ENCODE measurements at regions not wholly inside any gene's neighbourhood (a gene's known extent, or its start where the extent isn't known, plus 50 kb on each side); places are given as distances from the start of the nearest gene placed in this dataset.

DNA sequence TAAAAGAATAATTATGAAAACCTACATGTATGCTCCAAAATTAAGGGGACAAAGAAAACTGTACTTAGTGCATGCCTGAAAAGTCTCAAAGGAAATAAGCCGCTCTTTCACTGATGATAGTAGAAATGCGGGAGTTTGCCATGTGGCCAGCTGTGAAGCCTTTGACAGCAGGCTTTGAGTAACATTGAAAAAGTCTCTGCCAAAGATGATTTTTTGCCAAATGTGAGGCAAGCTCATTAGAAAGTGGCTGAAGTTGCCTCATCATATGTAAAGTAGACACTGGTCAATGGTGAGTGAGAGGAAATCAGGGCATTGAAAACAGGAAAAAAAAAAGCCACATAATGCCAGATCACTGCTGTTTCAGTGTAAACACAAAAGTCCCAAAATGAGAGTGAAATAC is 2360.1 kb downstream of the PCDH7 start:
- no peak for ATAC-seq
- TF ChIP-seq RARB (CRISPR knock-in tag; IDR thresholded peaks at IDR 0.05) (no peak), TOX (CRISPR knock-in tag; IDR thresholded peaks at IDR 0.05; ENCODE audit: borderline replicate concordance) (no peak), PPARA (CRISPR knock-in tag; IDR thresholded peaks at IDR 0.05; ENCODE audit: borderline replicate concordance) (no peak), CSDC2 (CRISPR knock-in tag; IDR thresholded peaks at IDR 0.05) (no peak), GLIS3 (CRISPR knock-in tag; IDR thresholded peaks at IDR 0.05) (no peak), OSR1 (CRISPR knock-in tag; IDR thresholded peaks at IDR 0.05) (no peak), ISL1 (CRISPR knock-in tag; IDR thresholded peaks at IDR 0.05) (no peak)
- TF ChIP-seq, protein P1, sequence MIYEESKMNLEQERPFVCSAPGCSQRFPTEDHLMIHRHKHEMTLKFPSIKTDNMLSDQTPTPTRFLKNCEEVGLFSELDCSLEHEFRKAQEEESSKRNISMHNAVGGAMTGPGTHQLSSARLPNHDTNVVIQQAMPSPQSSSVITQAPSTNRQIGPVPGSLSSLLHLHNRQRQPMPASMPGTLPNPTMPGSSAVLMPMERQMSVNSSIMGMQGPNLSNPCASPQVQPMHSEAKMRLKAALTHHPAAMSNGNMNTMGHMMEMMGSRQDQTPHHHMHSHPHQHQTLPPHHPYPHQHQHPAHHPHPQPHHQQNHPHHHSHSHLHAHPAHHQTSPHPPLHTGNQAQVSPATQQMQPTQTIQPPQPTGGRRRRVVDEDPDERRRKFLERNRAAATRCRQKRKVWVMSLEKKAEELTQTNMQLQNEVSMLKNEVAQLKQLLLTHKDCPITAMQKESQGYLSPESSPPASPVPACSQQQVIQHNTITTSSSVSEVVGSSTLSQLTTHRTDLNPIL (CRISPR knock-in tag; IDR thresholded peaks at IDR 0.05; ENCODE audit: low read depth): no peak

DNA sequence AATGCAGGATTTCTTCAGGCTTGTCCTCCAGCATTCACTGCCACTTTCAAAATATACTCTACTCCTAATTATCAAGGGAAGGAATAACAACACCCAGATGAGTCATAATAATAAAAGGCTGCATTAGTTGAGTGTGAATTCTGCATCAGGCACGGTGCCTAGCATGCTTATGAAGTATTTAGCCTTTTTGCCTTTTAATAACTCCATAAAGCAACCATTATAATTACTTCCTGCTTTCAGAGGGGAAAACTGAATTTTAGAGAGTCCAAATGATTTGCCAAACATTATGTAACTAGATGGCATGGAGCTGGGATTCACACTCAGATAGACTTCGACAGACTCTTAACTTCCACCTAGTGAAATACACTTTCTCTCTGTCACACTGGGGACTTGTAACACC is 2365.5 kb downstream of the PCDH7 start:
- ATAC-seq: no peak
- TF ChIP-seq PPARA (CRISPR knock-in tag; IDR thresholded peaks at IDR 0.05; ENCODE audit: borderline replicate concordance): no peak

DNA sequence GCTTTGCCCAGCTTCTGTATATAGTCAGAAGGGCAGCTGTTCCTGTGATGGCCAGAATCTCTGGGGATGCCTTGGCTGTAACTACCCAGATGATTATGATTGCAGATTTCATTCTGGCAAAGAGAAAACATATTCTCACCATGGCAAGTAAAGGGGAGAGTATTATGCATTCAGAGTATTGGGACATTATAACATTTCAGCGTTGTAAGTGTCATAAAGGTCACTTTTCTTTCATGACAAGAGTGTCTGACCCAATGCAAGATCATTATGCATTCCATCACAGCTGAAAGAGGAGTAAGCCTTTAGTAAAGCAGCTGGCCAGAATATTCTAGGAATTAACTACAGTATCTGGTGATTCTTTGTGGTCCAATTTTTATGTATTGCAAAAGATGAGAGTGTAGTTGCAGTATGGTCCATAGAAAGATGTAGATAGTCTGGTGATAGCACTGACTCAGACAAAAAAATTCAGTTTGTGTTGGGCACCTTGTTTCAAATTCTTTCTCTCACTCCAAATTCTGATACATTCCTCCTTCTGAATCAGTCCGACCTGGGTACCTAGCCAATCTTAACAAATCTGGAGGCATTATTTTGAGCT is 2366.3 kb downstream of the PCDH7 start:
- TF ChIP-seq ISL1 (CRISPR knock-in tag; IDR thresholded peaks at IDR 0.05) (no peak), PPARA (CRISPR knock-in tag; IDR thresholded peaks at IDR 0.05; ENCODE audit: borderline replicate concordance) (no peak), ESRRG (CRISPR knock-in tag; IDR thresholded peaks at IDR 0.05) (no peak), ARNTL (CRISPR knock-in tag; IDR thresholded peaks at IDR 0.05; ENCODE audit: borderline replicate concordance, low read depth) (no peak), TOX (CRISPR knock-in tag; IDR thresholded peaks at IDR 0.05; ENCODE audit: borderline replicate concordance) (no peak), ZNF70 (CRISPR knock-in tag; IDR thresholded peaks at IDR 0.05) (no peak), OSR1 (CRISPR knock-in tag; IDR thresholded peaks at IDR 0.05) (no peak), ZNF565 (CRISPR knock-in tag; conservative IDR thresholded peaks at IDR 0.05; ENCODE audit: low read depth) (no peak)
- TF ChIP-seq, protein P2, sequence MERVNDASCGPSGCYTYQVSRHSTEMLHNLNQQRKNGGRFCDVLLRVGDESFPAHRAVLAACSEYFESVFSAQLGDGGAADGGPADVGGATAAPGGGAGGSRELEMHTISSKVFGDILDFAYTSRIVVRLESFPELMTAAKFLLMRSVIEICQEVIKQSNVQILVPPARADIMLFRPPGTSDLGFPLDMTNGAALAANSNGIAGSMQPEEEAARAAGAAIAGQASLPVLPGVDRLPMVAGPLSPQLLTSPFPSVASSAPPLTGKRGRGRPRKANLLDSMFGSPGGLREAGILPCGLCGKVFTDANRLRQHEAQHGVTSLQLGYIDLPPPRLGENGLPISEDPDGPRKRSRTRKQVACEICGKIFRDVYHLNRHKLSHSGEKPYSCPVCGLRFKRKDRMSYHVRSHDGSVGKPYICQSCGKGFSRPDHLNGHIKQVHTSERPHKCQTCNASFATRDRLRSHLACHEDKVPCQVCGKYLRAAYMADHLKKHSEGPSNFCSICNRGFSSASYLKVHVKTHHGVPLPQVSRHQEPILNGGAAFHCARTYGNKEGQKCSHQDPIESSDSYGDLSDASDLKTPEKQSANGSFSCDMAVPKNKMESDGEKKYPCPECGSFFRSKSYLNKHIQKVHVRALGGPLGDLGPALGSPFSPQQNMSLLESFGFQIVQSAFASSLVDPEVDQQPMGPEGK (CRISPR knock-in tag; IDR thresholded peaks at IDR 0.05; ENCODE audit: borderline replicate concordance): no peak
- TF ChIP-seq, protein P3, sequence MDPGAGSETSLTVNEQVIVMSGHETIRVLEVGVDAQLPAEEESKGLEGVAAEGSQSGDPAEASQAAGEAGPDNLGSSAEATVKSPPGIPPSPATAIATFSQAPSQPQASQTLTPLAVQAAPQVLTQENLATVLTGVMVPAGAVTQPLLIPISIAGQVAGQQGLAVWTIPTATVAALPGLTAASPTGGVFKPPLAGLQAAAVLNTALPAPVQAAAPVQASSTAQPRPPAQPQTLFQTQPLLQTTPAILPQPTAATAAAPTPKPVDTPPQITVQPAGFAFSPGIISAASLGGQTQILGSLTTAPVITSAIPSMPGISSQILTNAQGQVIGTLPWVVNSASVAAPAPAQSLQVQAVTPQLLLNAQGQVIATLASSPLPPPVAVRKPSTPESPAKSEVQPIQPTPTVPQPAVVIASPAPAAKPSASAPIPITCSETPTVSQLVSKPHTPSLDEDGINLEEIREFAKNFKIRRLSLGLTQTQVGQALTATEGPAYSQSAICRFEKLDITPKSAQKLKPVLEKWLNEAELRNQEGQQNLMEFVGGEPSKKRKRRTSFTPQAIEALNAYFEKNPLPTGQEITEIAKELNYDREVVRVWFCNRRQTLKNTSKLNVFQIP (CRISPR knock-in tag; IDR thresholded peaks at IDR 0.05; ENCODE audit: borderline replicate concordance, low read depth): no peak
- TF ChIP-seq, protein P4, sequence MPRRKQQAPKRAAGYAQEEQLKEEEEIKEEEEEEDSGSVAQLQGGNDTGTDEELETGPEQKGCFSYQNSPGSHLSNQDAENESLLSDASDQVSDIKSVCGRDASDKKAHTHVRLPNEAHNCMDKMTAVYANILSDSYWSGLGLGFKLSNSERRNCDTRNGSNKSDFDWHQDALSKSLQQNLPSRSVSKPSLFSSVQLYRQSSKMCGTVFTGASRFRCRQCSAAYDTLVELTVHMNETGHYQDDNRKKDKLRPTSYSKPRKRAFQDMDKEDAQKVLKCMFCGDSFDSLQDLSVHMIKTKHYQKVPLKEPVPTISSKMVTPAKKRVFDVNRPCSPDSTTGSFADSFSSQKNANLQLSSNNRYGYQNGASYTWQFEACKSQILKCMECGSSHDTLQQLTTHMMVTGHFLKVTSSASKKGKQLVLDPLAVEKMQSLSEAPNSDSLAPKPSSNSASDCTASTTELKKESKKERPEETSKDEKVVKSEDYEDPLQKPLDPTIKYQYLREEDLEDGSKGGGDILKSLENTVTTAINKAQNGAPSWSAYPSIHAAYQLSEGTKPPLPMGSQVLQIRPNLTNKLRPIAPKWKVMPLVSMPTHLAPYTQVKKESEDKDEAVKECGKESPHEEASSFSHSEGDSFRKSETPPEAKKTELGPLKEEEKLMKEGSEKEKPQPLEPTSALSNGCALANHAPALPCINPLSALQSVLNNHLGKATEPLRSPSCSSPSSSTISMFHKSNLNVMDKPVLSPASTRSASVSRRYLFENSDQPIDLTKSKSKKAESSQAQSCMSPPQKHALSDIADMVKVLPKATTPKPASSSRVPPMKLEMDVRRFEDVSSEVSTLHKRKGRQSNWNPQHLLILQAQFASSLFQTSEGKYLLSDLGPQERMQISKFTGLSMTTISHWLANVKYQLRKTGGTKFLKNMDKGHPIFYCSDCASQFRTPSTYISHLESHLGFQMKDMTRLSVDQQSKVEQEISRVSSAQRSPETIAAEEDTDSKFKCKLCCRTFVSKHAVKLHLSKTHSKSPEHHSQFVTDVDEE (CRISPR knock-in tag; IDR thresholded peaks at IDR 0.05): no peak
- TF ChIP-seq, protein P1 (CRISPR knock-in tag; IDR thresholded peaks at IDR 0.05; ENCODE audit: low read depth): no peak
- ATAC-seq: no peak

DNA sequence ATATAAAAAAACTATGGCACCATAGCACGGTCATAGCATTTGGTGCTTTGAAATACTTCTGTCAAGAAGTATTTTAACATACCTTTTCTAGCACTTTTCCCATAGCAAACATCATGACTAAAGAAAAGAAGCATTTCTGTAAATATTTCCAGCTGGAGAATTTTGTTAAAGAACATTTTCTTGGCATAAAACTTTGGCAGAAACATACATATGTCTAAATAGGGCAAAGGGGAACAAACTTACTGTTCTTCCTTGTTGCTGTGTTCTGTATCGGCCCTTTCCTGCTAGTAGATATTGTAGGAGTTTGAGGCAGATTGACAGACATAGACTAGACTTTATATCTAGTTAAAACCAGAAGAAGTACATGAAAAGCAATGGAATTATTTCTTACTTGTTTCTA is 2368.5 kb downstream of the PCDH7 start:
- peak; percentile 24 for ATAC-seq
- TF ChIP-seq SNAI2 (CRISPR knock-in tag; IDR thresholded peaks at IDR 0.05) (no peak), PPARA (CRISPR knock-in tag; IDR thresholded peaks at IDR 0.05; ENCODE audit: borderline replicate concordance) (no peak), ARNTL (CRISPR knock-in tag; IDR thresholded peaks at IDR 0.05; ENCODE audit: borderline replicate concordance, low read depth) (no peak), OSR1 (CRISPR knock-in tag; IDR thresholded peaks at IDR 0.05) (no peak), CSDC2 (CRISPR knock-in tag; IDR thresholded peaks at IDR 0.05) (no peak), ZNF8 (CRISPR knock-in tag; IDR thresholded peaks at IDR 0.05) (no peak), ESRRG (CRISPR knock-in tag; IDR thresholded peaks at IDR 0.05) (no peak)

All from SK-N-SH treated with all-trans-retinoic acid at 6 μM for 48 hours (cell line).